Liver (tissue), 3 donors: ENCODE measurements at regions not wholly inside any gene's neighbourhood (a gene's known extent, or its start where the extent isn't known, plus 50 kb on each side); places are given as distances from the start of the nearest gene placed in this dataset.

Experiments used
- CTCF ChIP-seq: fragments of 150-350 bp; IDR thresholded peaks from 2 replicates; pipeline ENCODE4 v1.5.1; 2017; ENCODE audit warnings: improper control_type of control experiment, low read depth, low read length; ENCODE audit not compliant: missing input control
- FOXA2 ChIP-seq: IDR thresholded peaks from 2 replicates; pipeline ENCODE4 v1.6.1; 2016; ENCODE audit warnings: antibody characterized with exemption
- HNF4G ChIP-seq: IDR thresholded peaks from 2 replicates; pipeline ENCODE4 v1.6.1; 2016; ENCODE audit warnings: antibody characterized with exemption
- REST ChIP-seq: IDR thresholded peaks from 2 replicates; pipeline ENCODE4 v1.6.1; 2016; ENCODE audit warnings: antibody characterized with exemption, mild to moderate bottlenecking
- SP1 ChIP-seq: IDR thresholded peaks from 2 replicates; pipeline ENCODE4 v1.6.1; 2018; ENCODE audit warnings: antibody characterized with exemption, mild to moderate bottlenecking
- TAF1 ChIP-seq: conservative IDR thresholded peaks from 2 replicates; pipeline ENCODE4 v1.6.1; 2016; ENCODE audit warnings: antibody characterized with exemption, mild to moderate bottlenecking
- YY1 ChIP-seq: IDR thresholded peaks from 2 replicates; pipeline ENCODE4 v1.6.1; 2016; ENCODE audit warnings: antibody characterized with exemption, mild to moderate bottlenecking
- ZBTB33 ChIP-seq: IDR thresholded peaks from 2 replicates; pipeline ENCODE4 v1.6.1; 2016; ENCODE audit warnings: antibody characterized with exemption
- donor health status: healthy.
- donor health status: healthy.

GRCh38 chr13:30849611-30850010, 56.5 kb upstream of the MEDAG start:
- TF ChIP-seq TAF1 (no peak), CTCF (no peak), REST (no peak), SP1 (no peak), FOXA2 (no peak), YY1 (no peak), ZBTB33 (no peak), HNF4G (no peak)
